Ishikawa (cell line): ENCODE measurements at regions not wholly inside any gene's neighbourhood (a gene's known extent, or its start where the extent isn't known, plus 50 kb on each side); places are given as distances from the start of the nearest gene placed in this dataset.

ENCODE experiments used
- CEBPB ChIP-seq: IDR thresholded peaks from 2 replicates; pipeline ENCODE4 v1.6.1; 2012
- CREB1 ChIP-seq: IDR thresholded peaks from 2 replicates; pipeline ENCODE4 v1.6.1; 2012; ENCODE audit warnings: low read depth
- EGR1 ChIP-seq: IDR thresholded peaks from 2 replicates; pipeline ENCODE4 v1.6.1; 2012
- EP300 ChIP-seq: IDR thresholded peaks from 2 replicates; pipeline ENCODE4 v1.6.1; 2012; ENCODE audit warnings: borderline replicate concordance
- FOXM1 ChIP-seq: IDR thresholded peaks from 2 replicates; pipeline ENCODE4 v1.6.1; 2012; ENCODE audit warnings: low read depth, borderline replicate concordance
- MAX ChIP-seq: IDR thresholded peaks from 2 replicates; pipeline ENCODE4 v1.6.1; 2012
- NFIC ChIP-seq: IDR thresholded peaks from 2 replicates; pipeline ENCODE4 v1.6.1; 2012
- RAD21 ChIP-seq: IDR thresholded peaks from 2 replicates; pipeline ENCODE4 v1.6.1; 2012; ENCODE audit warnings: low read depth
- TAF1 ChIP-seq: IDR thresholded peaks from 2 replicates; pipeline ENCODE4 v1.6.1; 2012; ENCODE audit warnings: low read depth, mild to moderate bottlenecking
- TCF12 ChIP-seq: IDR thresholded peaks from 2 replicates; pipeline ENCODE4 v1.6.1; 2012; ENCODE audit warnings: low read depth
- TEAD4 ChIP-seq: IDR thresholded peaks from 2 replicates; pipeline ENCODE4 v1.6.1; 2012
- YY1 ChIP-seq: IDR thresholded peaks from 2 replicates; pipeline ENCODE4 v1.6.1; 2012; ENCODE audit warnings: low read depth
- ZBTB7A ChIP-seq: IDR thresholded peaks from 2 replicates; pipeline ENCODE4 v1.6.1; 2012; ENCODE audit warnings: low read depth
- TF ChIP-seq, protein P1 (sequence below): IDR thresholded peaks from 2 replicates; pipeline ENCODE4 v1.6.1; 2012; ENCODE audit warnings: low read depth, mild to moderate bottlenecking
- TF ChIP-seq, protein P2 (sequence below): IDR thresholded peaks from 2 replicates; pipeline ENCODE4 v1.6.1; 2012

- TF ChIP-seq, protein P1, sequence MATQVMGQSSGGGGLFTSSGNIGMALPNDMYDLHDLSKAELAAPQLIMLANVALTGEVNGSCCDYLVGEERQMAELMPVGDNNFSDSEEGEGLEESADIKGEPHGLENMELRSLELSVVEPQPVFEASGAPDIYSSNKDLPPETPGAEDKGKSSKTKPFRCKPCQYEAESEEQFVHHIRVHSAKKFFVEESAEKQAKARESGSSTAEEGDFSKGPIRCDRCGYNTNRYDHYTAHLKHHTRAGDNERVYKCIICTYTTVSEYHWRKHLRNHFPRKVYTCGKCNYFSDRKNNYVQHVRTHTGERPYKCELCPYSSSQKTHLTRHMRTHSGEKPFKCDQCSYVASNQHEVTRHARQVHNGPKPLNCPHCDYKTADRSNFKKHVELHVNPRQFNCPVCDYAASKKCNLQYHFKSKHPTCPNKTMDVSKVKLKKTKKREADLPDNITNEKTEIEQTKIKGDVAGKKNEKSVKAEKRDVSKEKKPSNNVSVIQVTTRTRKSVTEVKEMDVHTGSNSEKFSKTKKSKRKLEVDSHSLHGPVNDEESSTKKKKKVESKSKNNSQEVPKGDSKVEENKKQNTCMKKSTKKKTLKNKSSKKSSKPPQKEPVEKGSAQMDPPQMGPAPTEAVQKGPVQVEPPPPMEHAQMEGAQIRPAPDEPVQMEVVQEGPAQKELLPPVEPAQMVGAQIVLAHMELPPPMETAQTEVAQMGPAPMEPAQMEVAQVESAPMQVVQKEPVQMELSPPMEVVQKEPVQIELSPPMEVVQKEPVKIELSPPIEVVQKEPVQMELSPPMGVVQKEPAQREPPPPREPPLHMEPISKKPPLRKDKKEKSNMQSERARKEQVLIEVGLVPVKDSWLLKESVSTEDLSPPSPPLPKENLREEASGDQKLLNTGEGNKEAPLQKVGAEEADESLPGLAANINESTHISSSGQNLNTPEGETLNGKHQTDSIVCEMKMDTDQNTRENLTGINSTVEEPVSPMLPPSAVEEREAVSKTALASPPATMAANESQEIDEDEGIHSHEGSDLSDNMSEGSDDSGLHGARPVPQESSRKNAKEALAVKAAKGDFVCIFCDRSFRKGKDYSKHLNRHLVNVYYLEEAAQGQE = no peak
- TF ChIP-seq EGR1 (no peak), CEBPB (no peak), CREB1 (no peak), FOXM1 (no peak), TEAD4 (no peak), MAX (no peak), YY1 (no peak)
- TF ChIP-seq, protein P2, sequence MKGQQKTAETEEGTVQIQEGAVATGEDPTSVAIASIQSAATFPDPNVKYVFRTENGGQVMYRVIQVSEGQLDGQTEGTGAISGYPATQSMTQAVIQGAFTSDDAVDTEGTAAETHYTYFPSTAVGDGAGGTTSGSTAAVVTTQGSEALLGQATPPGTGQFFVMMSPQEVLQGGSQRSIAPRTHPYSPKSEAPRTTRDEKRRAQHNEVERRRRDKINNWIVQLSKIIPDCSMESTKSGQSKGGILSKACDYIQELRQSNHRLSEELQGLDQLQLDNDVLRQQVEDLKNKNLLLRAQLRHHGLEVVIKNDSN = no peak
Measured at GRCh38 chr10:1952126-1953095, 215.1 kb upstream of the ADARB2 start.

DNA sequence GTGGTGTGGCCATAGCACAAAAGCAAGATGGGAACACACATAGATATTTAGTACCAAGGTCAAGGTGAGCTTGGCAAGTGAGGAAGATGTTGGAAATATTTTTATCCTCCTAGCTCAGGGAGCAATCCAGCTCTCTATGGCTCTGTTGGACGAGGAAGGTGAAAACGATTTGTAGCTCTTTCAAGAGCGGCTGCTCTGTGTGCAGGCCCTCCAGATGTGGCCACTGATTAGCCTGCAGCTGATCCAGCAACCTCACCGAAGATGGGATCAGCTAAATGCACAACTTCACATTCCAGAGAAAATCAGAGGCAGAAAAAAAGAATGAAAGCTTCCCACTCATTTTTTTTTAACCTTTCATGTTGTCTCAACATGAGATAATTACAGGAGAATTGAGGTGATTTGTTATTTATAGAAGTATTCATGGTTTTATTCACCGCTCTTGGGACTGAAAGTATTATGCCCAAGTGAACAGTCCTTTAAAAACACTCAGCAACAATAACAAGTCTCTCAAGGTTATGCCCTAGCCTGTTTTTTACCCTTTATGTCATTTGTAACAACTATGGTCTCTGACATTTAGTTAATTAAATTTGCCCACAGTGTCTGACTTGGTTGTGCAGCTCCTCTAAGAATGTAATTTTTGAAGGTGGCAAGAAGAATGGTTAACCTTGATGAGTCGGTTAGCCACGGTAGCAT lies 213.6 kb upstream of the ADARB2 start:
- TF ChIP-seq TCF12 (no peak), RAD21 (no peak), TAF1 (no peak), YY1 (no peak), ZBTB7A (no peak), CREB1 (no peak), CEBPB (no peak), NFIC (no peak), MAX (no peak), EGR1 (no peak), EP300 (no peak), FOXM1 (no peak)
- TF ChIP-seq, protein P1 = no peak
- TF ChIP-seq, protein P2 = no peak

DNA sequence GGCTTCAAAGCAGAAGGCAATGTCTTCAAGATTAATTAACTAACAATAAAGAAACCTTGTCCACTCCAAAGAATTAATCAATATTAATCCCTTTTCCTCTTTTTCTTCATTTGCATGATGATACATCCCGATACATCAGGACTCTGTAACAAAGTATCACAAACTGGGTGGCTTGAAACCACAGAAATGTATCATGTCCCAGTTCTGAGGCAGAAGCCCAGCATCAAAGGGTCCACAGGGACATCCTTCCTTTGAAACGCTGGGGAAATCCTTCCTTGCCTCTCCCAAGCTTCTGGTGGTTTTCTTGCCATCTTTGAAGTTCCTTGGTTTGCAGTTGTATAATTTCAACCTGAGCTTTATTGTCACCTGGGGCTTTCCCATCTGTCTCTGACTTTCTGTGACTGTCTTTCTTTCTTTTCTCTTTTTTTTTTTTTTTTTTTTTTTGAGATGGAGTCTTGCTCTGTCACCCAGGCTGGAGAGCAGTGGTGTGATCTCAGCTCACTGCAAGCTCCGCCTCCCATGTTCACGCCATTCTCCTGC lies 210.2 kb upstream of the ADARB2 start:
- no peak for TF ChIP-seq FOXM1
- no peak for TF ChIP-seq MAX
- TF ChIP-seq, protein P1 = no peak
- no peak for TF ChIP-seq TCF12
- TF ChIP-seq ZBTB7A = no peak
- no peak for TF ChIP-seq CEBPB
- TF ChIP-seq, protein P2 = no peak
- no peak for TF ChIP-seq NFIC
- no peak for TF ChIP-seq TEAD4
- no peak for TF ChIP-seq TAF1
- no peak for TF ChIP-seq EP300
- no peak for TF ChIP-seq CREB1
- TF ChIP-seq EGR1 = no peak
